ENCODE measurements at regions not wholly inside any gene's neighbourhood (a gene's known extent, or its start where the extent isn't known, plus 50 kb on each side); places are given as distances from the start of the nearest gene placed in this dataset.
A peak's percentile ranks its signal among the peaks of the same experiment; 100 is the strongest.

GRCh38 chr1:193593147-193593885 lies 406.9 kb upstream of the B3GALT2 start:
- DNase-seq (ENCODE audit: low read depth), result no peak

- DNase-seq (ENCODE audit: low read depth), result no peak
These were observed 405.9 kb upstream of the B3GALT2 start for GRCh38 chr1:193592317-193592716.

- no peak for DNase-seq (ENCODE audit: low read depth)
These were observed 403.7 kb upstream of the B3GALT2 start for GRCh38 chr1:193590102-193590501.

- DNase-seq (ENCODE audit: low read depth), result no peak
These were observed 403.2 kb upstream of the B3GALT2 start for GRCh38 chr1:193589597-193590040.

GRCh38 chr1:193588311-193589082 lies 402.1 kb upstream of the B3GALT2 start:
- no peak for DNase-seq (ENCODE audit: low read depth)

- no peak for DNase-seq (ENCODE audit: low read depth)
These were observed 398.4 kb upstream of the B3GALT2 start for GRCh38 chr1:193584731-193585239.

GRCh38 chr1:193581341-193581740 lies 394.9 kb upstream of the B3GALT2 start:
- no peak for DNase-seq (ENCODE audit: low read depth)

GRCh38 chr1:193580419-193580818 lies 394.0 kb upstream of the B3GALT2 start:
- no peak for DNase-seq (ENCODE audit: low read depth)

GRCh38 chr1:193579323-193579722 lies 392.9 kb upstream of the B3GALT2 start:
- no peak for DNase-seq (ENCODE audit: low read depth)

- DNase-seq (ENCODE audit: low read depth), result no peak
These were observed 388.5 kb upstream of the B3GALT2 start for GRCh38 chr1:193574913-193575312.

- no peak for DNase-seq (ENCODE audit: low read depth)
These were observed 383.5 kb upstream of the B3GALT2 start for GRCh38 chr1:193569983-193570269.

GRCh38 chr1:193569096-193569982 lies 382.9 kb upstream of the B3GALT2 start:
- DNase-seq (ENCODE audit: low read depth), result peak; percentile 79

GRCh38 chr1:193568512-193568911 lies 382.1 kb upstream of the B3GALT2 start:
- DNase-seq (ENCODE audit: low read depth), result no peak

GRCh38 chr1:193567937-193568336 lies 381.5 kb upstream of the B3GALT2 start:
- no peak for DNase-seq (ENCODE audit: low read depth)

GRCh38 chr1:193566735-193567134 lies 380.3 kb upstream of the B3GALT2 start:
- no peak for DNase-seq (ENCODE audit: low read depth)

GRCh38 chr1:193565971-193566577 lies 379.7 kb upstream of the B3GALT2 start:
- no peak for DNase-seq (ENCODE audit: low read depth)

- DNase-seq (ENCODE audit: low read depth), result no peak
These were observed 375.7 kb upstream of the B3GALT2 start for GRCh38 chr1:193562121-193562520.

GRCh38 chr1:193558491-193559028 lies 372.1 kb upstream of the B3GALT2 start:
- DNase-seq (ENCODE audit: low read depth), result peak; percentile 36

GRCh38 chr1:193555662-193556441 lies 369.4 kb upstream of the B3GALT2 start:
- DNase-seq (ENCODE audit: low read depth), result no peak

- no peak for DNase-seq (ENCODE audit: low read depth)
These were observed 367.2 kb upstream of the B3GALT2 start for GRCh38 chr1:193553564-193553963.

- no peak for DNase-seq (ENCODE audit: low read depth)
These were observed 365.9 kb upstream of the B3GALT2 start for GRCh38 chr1:193552274-193552673.
